Epithelial cell of esophagus (primary cell): ENCODE measurements at regions not wholly inside any gene's neighbourhood (a gene's known extent, or its start where the extent isn't known, plus 50 kb on each side); places are given as distances from the start of the nearest gene placed in this dataset.
A peak's percentile ranks its signal among the peaks of the same experiment; 100 is the strongest.
"Not testable (repeated sequence)": the region's sequence is repeated elsewhere in the genome, so short reads cannot be mapped to it uniquely, and the experiment has no call there.

Experiments used
- DNase-seq: peaks from one replicate; pipeline ENCODE4 v3.0.0; 2010; ENCODE audit warnings: low read depth
- H3K4me3 ChIP-seq: 2 replicates; pipeline ENCODE4 v1.5.1; 2011; ENCODE audit warnings: mild to moderate bottlenecking, low read length, control low read depth
- TF ChIP-seq, protein P1 (sequence below): IDR thresholded peaks from 2 replicates; pipeline ENCODE4 v1.5.1; 2011; ENCODE audit warnings: low read depth, mild to moderate bottlenecking, low read length, control low read depth, inconsistent platforms; ENCODE audit not compliant: insufficient read depth; ENCODE audit errors: missing control alignments

- H3K4me3 ChIP-seq: no peak overlapping the region
- TF ChIP-seq, protein P1, sequence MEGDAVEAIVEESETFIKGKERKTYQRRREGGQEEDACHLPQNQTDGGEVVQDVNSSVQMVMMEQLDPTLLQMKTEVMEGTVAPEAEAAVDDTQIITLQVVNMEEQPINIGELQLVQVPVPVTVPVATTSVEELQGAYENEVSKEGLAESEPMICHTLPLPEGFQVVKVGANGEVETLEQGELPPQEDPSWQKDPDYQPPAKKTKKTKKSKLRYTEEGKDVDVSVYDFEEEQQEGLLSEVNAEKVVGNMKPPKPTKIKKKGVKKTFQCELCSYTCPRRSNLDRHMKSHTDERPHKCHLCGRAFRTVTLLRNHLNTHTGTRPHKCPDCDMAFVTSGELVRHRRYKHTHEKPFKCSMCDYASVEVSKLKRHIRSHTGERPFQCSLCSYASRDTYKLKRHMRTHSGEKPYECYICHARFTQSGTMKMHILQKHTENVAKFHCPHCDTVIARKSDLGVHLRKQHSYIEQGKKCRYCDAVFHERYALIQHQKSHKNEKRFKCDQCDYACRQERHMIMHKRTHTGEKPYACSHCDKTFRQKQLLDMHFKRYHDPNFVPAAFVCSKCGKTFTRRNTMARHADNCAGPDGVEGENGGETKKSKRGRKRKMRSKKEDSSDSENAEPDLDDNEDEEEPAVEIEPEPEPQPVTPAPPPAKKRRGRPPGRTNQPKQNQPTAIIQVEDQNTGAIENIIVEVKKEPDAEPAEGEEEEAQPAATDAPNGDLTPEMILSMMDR: no peak
- no peak for DNase-seq
Observed at GRCh38 chr6:27161603-27161945, 85.9 kb upstream of the PRSS16 start.

- H3K4me3 ChIP-seq: no peak overlapping the region
- DNase-seq: peak; percentile 78
- TF ChIP-seq, protein P1: peak; percentile 25
Observed at GRCh38 chr6:27161946-27162603, 85.4 kb upstream of the PRSS16 start.

DNA sequence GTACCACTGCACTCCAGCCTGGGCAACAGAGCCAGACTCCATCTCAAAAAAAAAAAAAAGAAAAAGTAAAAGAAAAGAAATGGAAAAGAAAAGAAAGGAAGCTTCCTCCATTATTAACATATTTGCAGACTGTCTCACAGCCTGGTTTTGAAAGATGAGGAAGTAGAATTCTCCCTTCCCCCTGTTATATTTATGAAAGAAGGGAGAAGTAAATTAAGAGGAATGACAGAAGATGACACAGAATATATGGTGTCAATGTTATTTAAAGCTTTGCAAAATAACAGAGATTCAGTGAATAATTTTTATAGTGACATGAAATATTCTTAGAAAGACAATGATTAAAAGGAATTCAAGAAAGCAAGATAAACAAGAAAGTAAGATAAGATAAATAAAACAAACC is 83.7 kb upstream of the PRSS16 start:
- H3K4me3 ChIP-seq: no peak overlapping the region
- no peak for DNase-seq
- TF ChIP-seq, protein P1: no peak

DNA sequence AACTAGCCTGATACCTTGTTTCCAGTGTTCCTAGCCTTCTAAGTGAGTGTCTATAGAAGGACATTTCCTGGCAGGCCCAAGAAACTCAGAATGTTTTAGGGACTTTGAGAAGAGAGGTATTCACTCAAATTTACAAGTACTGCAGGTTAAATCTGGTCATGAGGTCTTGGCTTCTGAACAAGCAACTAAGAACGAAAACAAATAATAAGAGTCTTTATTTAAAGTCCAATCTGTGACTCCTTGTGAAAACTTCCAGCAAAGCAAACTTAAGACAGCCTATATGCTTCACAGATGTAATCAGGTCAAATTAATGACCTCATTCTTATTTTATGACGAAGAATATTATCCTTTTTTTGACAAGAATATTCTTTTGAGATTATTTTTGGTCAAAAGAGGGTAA is 79.4 kb upstream of the PRSS16 start:
- H3K4me3 ChIP-seq: no peak overlapping the region
- TF ChIP-seq, protein P1: no peak
- DNase-seq: no peak

GRCh38 chr6:27168586-27169443 is 78.7 kb upstream of the PRSS16 start:
- no peak overlapping the region for H3K4me3 ChIP-seq
- DNase-seq: peak; percentile 71

DNA sequence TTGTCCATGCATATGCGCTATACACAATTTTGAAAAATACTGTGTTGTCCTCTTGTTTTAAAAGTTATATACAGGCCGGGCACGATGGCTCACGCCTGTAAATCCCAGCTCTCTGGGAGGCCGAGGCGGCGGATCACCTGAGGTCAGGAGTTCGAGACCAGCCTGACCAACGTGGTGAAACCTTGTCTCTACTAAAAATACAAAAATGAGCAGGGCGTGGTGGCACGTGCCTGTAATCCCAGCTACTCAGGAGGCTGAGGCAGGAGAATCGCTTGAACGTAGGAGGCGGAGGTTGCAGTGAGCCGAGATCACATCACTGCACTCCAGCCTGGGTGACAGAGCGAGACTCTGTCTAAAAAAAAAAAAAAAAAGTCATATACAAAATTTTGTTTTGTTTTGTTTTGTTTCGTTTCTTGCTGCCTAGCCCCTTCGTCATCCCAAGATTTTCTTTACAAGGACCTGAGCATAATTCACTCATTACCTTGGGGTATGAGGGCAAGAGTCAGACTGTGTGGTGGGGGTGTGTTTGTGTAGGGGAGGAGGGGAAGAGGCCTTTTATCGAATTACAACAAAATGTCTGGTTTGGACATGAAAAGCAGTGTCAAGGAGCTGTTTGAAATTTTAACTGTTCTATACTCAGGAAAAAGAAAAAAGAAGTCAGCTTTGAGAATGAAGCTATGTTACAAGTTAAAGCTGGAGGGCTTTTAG is 74.8 kb upstream of the PRSS16 start:
- not testable (repeated sequence) for H3K4me3 ChIP-seq, DNase-seq

More at GRCh38 chr6:27168586-27169443, 78.7 kb upstream of the PRSS16 start:
- TF ChIP-seq, protein P1: no peak

- not testable (repeated sequence) for H3K4me3 ChIP-seq, DNase-seq
Observed at GRCh38 chr6:27173232-27173601, 74.3 kb upstream of the PRSS16 start.

DNA sequence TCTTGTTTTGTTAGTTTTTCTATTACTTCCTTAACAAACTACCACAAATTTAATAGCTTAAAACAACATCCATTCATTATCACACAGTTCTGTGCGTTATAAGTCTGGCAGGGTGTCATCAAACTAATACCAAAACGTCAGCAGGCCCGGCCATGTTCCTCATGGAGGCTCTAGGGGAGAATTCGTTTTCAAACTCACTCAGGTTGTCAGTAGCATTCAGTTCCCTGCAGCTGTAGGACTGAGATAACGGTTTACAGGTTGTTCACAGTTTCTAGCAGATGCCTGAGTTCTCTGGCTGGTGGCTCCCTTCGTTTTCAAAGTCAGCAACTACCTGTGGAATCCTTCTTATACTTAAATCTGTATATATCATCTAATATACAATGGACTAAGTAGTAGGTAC is 72.5 kb upstream of the PRSS16 start:
- no peak overlapping the region for H3K4me3 ChIP-seq
- DNase-seq: no peak
- TF ChIP-seq, protein P1: no peak
